Astrocyte (in vitro differentiated cells and primary cell): ENCODE measurements at regions not wholly inside any gene's neighbourhood (a gene's known extent, or its start where the extent isn't known, plus 50 kb on each side); places are given as distances from the start of the nearest gene placed in this dataset.

Experiments used
- DNase-seq: peaks from one replicate; pipeline ENCODE4 v3.0.0-alpha.2; 2010; ENCODE audit warnings: low read depth
- FAIRE-seq: peaks from 2 replicates; lab custom pipeline; 2011; peaks lifted over from hg19 to GRCh38; lab: Jason Lieb, UNC
- H2AFZ ChIP-seq: 2 replicates; pipeline ENCODE4 v1.6.0; 2012; ENCODE audit warnings: low read depth, low read length, inconsistent platforms
- H3K27ac ChIP-seq: 2 replicates; pipeline ENCODE4 v1.5.1; 2011; ENCODE audit warnings: low read depth, low read length, inconsistent platforms
- H3K27me3 ChIP-seq: 2 replicates; pipeline ENCODE4 v1.6.0; 2011; ENCODE audit warnings: low read length, inconsistent platforms; ENCODE audit not compliant: insufficient read depth
- H3K36me3 ChIP-seq: 2 replicates; pipeline ENCODE4 v1.5.1; 2011; ENCODE audit warnings: low read length, inconsistent platforms; ENCODE audit not compliant: insufficient read depth
- H3K4me1 ChIP-seq: 2 replicates; pipeline ENCODE4 v1.5.1; 2011; ENCODE audit warnings: low read length, inconsistent platforms; ENCODE audit not compliant: insufficient read depth
- H3K4me2 ChIP-seq: 2 replicates; pipeline ENCODE4 v1.6.0; 2012; ENCODE audit warnings: low read length, inconsistent platforms
- H3K4me3 ChIP-seq: 2 replicates; pipeline ENCODE4 v1.5.1; 2011; ENCODE audit warnings: low read depth, mild to moderate bottlenecking, low read length, inconsistent platforms; ENCODE audit not compliant: insufficient read depth
- H3K79me2 ChIP-seq: 2 replicates; pipeline ENCODE4 v1.6.0; 2012; ENCODE audit warnings: mild to moderate bottlenecking, low read length, inconsistent platforms; ENCODE audit not compliant: insufficient read depth
- H3K9ac ChIP-seq: 2 replicates; pipeline ENCODE4 v1.6.0; 2012; ENCODE audit warnings: mild to moderate bottlenecking, low read length, inconsistent platforms
- H3K9me3 ChIP-seq: 2 replicates; pipeline ENCODE4 v1.5.1; 2012; ENCODE audit warnings: low read depth, mild to moderate bottlenecking, low read length, inconsistent platforms; ENCODE audit not compliant: insufficient read depth
- H4K20me1 ChIP-seq: 2 replicates; pipeline ENCODE4 v1.6.0; 2012; ENCODE audit warnings: low read length, inconsistent platforms; ENCODE audit not compliant: insufficient read depth
- H3K27ac Mint-ChIP-seq: one replicate; pipeline ENCODE4 v1.8.0; 2021; ENCODE audit warnings: mild to moderate bottlenecking, mixed read lengths; ENCODE audit not compliant: unreplicated experiment
- H3K27me3 Mint-ChIP-seq: one replicate; pipeline ENCODE4 v1.8.0; 2021; ENCODE audit warnings: low read depth, mixed read lengths; ENCODE audit not compliant: unreplicated experiment
- H3K36me3 Mint-ChIP-seq: one replicate; pipeline ENCODE4 v1.8.0; 2021; ENCODE audit warnings: low read depth, mixed read lengths; ENCODE audit not compliant: unreplicated experiment
- H3K4me1 Mint-ChIP-seq: one replicate; pipeline ENCODE4 v1.8.0; 2021; ENCODE audit warnings: low read depth, mixed read lengths; ENCODE audit not compliant: unreplicated experiment
- H3K4me3 Mint-ChIP-seq: one replicate; pipeline ENCODE4 v1.8.0; 2021; ENCODE audit warnings: mild to moderate bottlenecking, moderate library complexity, mixed read lengths; ENCODE audit not compliant: unreplicated experiment
- H3K9me3 Mint-ChIP-seq: one replicate; pipeline ENCODE4 v1.8.0; 2021; ENCODE audit warnings: mild to moderate bottlenecking, mixed read lengths; ENCODE audit not compliant: unreplicated experiment
- EZH2 ChIP-seq: IDR thresholded peaks from 2 replicates; pipeline ENCODE4 v1.6.1; 2012; ENCODE audit warnings: mild to moderate bottlenecking, low read length, inconsistent platforms; ENCODE audit not compliant: insufficient read depth
- TF ChIP-seq, protein P1 (sequence below): IDR thresholded peaks from 2 replicates; pipeline ENCODE4 v1.5.1; 2011; ENCODE audit warnings: low read depth, mild to moderate bottlenecking, inconsistent platforms, low read length, moderate library complexity; ENCODE audit not compliant: insufficient read depth

DNA sequence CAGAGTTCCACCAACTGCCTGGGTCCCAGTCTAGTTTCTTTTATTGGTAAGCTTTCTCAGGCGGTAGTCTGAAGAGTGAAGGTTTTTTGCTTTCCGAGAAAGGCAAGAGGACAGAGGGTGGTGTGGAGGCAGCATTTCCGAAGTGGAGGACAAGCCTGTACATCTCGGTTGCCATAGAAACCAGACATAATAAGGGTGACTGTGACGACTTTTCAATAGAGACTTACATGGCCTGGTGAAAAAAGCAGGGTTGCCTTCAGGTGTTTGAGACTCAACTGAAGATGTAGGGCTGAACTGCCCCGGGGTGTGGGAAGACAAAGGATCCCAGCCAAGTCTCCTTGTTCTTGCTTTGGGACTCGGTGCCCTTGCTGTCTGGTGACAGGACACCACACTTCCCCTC is 53.6 kb upstream of the RAB40AL start:
- Histone ChIP-seq H3K4me2 (no peak overlapping the region), H3K79me2 (no peaks in the 10 kb centered on the region), H3K27me3 (no peaks in the 10 kb centered on the region), H3K27ac (no peak overlapping the region), H3K36me3 (no peaks in the 10 kb centered on the region), H3K9ac (no peak overlapping the region), H3K4me3 (no peak overlapping the region), H2AFZ (no peak overlapping the region), H4K20me1 (no peaks in the 10 kb centered on the region), H3K9me3 (no peaks in the 10 kb centered on the region), H3K4me1 (no peaks in the 10 kb centered on the region)
- no peak for DNase-seq
- Mint-ChIP-seq H3K9me3 (no peaks in the 10 kb centered on the region), H3K36me3 (peaks cover 1% of the 10 kb centered on the region), H3K4me3 (no peak overlapping the region), H3K4me1 (peaks cover 2% of the 10 kb centered on the region), H3K27me3 (no peaks in the 10 kb centered on the region), H3K27ac (no peak overlapping the region)
- no peak for TF ChIP-seq EZH2
- TF ChIP-seq, protein P1, sequence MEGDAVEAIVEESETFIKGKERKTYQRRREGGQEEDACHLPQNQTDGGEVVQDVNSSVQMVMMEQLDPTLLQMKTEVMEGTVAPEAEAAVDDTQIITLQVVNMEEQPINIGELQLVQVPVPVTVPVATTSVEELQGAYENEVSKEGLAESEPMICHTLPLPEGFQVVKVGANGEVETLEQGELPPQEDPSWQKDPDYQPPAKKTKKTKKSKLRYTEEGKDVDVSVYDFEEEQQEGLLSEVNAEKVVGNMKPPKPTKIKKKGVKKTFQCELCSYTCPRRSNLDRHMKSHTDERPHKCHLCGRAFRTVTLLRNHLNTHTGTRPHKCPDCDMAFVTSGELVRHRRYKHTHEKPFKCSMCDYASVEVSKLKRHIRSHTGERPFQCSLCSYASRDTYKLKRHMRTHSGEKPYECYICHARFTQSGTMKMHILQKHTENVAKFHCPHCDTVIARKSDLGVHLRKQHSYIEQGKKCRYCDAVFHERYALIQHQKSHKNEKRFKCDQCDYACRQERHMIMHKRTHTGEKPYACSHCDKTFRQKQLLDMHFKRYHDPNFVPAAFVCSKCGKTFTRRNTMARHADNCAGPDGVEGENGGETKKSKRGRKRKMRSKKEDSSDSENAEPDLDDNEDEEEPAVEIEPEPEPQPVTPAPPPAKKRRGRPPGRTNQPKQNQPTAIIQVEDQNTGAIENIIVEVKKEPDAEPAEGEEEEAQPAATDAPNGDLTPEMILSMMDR, result no peak
- FAIRE-seq, result peak; percentile 80
